NCI-H524 (cell line): ENCODE measurements at regions not wholly inside any gene's neighbourhood (a gene's known extent, or its start where the extent isn't known, plus 50 kb on each side); places are given as distances from the start of the nearest gene placed in this dataset.
"Not testable (repeated sequence)": the region's sequence is repeated elsewhere in the genome, so short reads cannot be mapped to it uniquely, and the experiment has no call there.

Experiments used
- DNase-seq, 2 experiments: peaks; one replicate each; lab custom pipeline; 2025; lab: John Stamatoyannopoulos, UW

DNA sequence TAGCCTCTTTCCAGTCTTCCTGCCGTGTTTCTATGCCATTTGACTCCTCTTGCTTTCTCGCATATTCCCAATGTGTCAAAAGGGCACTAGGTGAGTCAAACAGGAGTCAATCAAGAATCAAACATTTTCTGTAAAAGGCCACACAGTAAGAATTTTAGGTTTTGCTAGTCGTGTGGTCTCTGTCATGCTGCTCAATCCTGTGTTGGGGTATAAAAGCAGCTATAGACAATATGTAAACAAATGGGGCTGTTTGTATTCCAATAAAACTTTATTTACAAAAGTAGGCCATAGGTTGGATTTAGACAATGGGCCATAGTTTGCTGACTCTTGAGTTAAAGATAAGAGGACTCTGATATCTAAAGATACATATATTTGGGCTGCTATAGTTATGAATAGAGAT is 235.4 kb upstream of the BTBD3 start:
- no peak for DNase-seq

DNA sequence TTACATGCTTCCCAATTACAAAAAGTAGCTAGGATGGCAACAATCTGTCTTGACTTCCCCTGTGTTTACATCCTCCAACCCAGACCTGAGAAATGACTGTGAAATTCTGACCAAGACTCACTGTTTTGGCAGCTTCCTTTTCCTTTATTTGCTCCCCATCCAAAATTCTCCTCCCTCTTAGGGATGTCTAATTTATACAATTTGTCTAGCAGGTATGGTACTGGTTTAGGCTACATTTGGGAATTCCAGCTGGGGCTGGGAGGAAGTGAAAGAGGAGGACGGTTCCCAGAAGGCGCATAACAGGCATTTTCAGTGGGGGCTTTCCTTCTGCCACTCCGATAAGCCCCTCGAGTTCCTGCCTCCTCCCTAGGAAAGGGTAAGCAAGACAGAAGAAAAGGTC is 231.5 kb upstream of the BTBD3 start:
- DNase-seq = no peak

DNA sequence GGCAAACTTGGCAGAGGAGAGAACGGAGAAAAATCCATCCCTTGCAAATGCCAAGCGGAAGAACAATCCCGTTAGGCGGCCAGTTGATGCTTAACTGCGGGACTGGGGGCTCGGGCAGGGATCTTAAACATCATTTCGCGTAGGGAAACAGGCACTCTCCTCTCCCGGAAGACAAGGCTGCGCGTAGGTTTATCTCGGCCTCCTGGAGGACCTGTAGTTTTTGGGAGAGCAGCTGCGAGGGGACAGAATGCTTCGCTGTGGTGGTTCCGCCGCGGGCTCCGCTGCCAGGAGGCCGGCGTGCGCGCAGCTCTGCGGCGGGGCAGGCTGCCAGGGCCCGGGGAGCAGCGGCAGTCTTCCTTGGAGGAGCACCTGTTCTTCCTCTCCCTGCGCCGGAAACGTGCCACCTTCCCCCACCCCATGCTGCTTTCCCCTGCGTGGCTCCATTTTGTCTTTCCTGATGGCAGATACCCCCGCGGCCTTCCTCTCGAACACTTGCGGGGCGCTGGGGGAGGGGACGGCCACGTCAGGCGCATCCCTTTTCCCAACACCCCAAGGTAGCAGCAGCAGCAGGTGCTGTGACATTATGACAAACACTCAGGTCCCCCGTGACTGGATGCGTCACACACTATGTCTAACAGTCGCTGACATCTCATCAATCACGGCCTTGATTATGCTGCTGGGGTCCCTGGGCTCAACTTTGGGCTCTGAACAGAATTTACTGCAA is 230.7 kb upstream of the BTBD3 start:
- DNase-seq = no peak

DNA sequence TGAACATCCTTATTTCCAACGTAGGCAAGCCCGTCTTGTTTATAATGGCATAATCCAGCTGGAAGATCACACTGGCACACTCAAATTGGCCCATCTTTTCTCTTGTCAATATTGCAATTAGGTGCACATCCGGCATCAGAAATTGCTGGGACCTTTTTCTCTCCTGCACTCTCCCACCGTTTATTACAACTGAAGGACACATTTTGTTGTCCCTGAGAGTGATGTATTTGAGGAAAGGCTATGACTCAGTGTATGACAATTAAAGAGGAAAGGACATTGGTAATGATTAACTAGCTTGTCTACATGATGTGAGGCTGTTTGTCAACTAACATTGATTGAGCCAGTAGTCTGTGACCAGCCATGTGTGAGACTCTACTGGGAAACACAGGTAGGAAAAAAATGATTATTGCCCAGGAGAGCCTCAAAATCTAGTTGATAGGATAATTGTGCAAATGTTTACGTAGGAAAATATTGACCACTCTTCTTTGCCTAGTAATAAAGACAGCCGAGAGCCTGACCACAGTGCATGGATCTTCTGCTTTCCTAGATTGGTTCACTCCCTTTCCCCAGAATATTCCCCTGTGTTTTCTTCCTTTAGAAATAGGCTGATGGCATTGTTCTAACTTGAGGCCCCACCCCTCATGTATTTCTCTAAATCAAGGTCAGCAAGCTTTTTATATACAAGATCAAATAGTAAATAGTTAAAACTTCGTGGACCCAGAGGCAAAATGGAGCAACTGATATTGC is 230.0 kb upstream of the BTBD3 start:
- DNase-seq = no peak

DNA sequence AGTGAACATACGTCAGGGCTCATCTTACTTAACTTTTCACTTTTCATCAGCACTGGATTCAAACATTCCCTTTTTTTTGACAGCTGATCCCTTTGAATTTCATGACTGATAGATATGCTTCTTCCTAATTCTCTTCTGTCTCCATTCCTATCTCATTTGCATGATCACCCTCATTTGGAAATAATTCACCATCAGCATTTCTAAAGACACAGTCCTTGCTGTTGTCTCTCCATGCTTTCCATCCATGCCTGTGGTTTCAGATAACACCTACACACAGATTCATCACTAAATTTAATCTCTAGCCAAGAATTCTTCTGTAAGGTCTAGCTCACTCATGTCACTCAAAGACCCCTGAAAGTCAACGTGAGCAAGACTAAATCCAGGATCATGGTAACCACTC is 228.4 kb upstream of the BTBD3 start:
- DNase-seq = no peak

DNA sequence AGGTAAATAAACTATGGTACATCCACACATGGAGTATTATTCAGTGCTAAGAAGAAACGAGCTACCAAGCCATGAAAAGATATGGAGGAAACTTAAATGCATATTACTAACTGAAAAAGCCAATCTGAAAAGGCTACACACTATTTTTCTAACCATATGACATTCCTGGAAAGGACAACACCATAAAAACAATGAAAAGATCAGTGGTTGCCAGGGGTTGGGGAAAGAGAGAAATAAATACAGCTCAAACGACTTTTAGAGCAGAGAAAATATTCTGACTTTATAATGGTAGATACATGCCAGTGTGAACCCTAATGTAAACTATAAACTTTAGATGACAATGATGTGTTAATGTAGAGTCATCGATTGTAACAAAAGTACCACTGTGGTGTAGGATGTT is 225.9 kb upstream of the BTBD3 start:
- no peak for DNase-seq

DNA sequence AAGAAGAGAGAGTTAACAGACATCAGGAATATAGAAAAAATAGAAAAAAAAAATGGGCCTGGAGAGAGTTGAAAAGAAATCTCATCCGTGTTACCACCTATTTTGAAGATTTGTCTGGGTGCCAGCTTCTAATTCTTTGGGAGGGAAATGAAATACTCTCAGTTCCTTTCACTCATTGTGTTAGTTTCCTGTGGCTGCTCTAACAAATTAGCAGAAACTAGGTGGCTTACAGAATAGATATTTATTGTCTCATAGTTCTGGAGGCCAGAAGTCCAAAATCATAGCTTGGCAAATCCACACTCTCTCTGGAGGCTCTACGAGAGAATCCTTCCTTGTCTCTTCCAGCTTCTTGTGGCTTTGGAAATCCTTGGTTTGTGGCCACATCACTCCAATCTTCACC is 225.1 kb upstream of the BTBD3 start:
- no peak for DNase-seq

DNA sequence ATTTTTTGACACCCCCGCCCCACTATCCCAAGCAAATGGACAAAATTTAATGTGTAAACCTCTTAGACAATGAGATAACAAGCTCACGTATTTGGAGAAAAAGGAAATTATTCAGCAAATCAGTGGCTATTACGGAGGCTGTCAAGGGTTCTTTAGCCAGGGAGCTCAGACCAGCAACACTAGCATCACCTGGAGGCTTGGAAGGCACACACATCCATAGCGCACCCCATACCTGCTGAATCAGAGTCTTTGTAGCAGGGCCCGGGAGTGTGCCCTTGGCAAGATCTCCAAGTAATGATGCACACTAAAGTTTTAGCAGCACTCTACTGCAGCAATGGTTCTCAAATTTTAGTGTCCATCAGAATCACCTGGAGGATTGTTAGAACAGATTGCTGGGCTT is 223.2 kb upstream of the BTBD3 start:
- no peak for DNase-seq

DNA sequence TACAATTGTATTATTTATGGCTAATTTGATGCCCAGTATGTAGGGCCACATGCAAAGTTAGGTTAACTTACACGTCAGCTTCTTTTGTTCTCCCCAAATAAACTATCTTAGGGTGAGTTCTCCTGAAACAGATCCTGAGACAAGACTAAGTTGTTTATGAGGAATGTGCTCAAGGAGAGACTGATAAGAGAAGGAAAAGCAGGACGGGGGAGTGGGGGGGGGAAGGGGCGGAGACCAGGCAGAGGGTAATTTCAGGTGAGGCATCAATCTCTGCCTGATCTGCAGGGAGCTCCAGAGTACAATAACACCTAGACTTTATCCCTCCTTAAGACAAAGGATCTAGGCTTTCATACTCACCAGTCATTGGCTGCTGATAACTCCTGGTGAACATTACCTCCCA is 220.6 kb upstream of the BTBD3 start:
- DNase-seq = no peak

DNA sequence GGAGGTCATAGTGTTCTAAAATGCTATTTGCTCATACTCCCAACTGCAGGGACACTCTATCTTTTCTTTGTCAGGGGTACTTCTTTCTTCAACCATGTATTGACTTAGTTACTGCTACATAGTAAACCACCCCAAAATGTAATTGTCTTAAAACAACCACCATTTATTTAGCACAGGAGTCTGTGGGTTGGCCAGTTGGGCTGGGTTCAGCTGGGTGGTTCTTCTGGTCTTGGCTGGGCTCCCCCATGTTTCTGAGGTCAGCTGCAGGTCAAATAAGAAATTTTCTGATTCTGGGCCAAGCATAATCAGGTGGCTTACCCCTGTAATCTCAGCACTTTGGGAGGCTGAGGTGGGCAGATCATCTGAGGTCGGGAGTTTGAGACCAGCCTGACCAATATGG is 220.0 kb upstream of the BTBD3 start:
- no peak for DNase-seq

DNA sequence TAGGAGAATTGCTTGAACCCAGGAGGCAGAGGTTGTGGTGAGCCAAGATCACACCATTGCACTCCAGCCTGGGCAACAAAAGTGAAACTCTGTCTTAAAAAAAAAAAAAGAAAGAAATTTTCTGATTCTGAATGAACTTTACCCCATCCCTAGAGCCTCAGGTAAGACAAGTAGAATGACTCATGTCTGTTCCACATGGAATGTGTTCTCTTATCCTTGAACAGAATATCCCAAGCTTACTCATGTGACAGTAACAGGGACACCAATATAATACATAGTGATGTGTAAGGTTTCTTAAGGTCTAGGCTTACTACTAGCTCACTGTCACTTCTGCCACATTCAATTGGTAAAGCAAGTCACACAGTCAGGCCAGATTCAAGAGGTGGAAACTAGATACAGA is 219.6 kb upstream of the BTBD3 start:
- DNase-seq = no peak

DNA sequence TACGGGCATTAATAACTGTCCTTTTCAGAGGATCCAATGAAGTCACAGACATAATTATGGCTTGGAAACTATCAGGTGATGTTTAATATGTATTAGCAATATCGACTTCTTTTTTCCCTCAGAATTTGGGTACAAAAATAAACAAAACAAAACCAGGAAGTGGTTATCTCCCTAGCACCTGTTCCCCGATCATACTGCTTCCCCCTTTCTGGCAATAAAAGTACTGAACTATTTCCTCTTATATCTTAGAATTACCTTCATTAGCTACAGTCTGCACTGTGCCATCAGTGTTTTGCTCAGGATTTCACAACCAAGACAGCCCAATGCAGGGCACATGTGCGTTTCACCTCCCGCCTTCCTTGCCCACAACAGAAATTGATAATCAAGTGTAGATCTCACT is 216.9 kb upstream of the BTBD3 start:
- DNase-seq = no peak

DNA sequence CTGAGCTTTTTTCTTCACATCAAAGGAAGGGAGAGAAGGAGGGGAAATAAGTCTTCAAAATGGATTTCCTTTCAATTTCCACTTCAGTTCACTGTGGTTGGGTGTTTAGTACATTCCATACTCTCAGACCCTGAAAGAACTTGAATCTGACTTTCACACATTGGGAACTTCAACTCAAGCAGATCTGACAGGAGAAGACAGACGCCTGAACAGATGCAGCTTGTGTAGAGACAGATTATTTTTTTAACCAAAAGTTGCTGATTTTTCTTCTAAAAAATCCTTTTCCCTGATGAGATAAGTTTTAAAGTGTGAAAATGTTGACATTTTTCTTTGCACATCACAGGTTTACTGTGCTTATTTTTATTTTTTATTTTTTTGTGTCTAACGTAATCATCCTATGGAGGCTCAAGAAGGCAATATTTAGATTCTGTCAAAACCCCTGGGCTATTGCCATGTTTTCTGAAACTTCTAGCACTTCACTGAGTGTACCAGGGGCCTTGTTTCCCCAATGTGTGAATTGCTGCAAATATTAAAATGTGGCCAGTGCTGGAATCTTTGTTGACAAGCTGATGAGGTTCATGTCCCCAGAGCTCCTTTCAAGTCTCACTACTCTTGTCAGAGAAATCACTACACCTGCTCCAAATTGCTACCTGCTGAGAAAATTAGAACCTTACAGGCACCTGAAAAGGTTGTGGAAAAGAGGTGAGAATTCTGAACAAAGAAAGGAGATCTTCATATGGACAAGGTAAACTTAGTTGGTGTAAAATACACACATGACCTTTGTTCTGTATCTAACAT is 214.8 kb upstream of the BTBD3 start:
- DNase-seq = no peak

DNA sequence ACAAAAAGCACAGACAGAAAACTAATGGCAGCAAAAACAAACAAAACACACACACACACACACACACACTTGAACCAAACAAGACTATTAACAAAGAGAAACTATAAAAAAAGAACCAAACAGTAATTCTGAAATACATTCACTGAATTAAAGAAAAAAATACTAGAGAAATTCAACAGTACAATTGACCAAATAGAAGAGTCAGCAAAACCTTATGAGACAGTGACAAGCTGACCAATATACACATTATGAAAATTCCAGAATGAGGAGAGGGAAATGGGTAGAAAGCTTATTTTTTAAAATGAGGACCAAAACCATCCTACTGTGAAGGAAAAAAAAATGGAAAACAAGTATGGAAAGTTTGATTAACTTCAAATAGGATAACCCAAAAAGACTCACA is 212.2 kb upstream of the BTBD3 start:
- no peak for DNase-seq

DNA sequence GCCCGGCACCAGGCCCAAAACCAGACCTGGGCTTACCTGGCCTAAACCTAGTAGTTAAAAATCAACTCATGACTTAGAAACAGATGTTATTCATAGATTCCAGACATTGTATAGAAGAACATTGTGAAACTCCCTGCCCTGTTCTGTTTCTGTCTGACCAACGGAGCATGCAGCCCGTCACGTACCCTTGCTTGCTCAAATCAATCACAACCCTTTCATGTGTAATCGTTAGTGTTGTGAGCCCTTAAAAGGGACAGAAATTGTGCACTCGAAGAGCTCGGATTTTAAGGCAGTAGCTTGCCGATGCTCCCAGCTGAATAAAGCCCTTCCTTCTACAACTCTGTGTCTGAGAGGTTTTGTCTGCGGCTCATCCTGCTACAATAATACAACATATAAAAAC is 209.5 kb upstream of the BTBD3 start:
- not testable (repeated sequence) for DNase-seq

DNA sequence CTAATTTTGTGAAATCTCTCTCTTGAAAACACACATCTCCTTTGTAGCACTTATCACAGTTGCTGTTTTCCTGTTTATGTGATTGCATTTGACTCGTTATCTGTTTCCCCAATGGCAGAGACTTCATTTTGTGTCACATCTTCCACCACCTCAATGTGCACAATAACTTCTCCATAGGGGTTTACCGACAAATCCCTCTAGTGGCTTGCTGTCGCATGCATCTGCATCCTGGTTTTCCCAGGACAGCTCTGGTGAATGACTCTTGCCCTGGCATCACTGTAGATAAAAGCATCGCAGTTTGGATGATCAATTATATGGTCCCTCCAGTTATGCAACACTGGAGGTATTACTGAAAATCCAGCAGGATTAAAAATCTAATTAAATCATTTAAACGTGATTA is 206.5 kb upstream of the BTBD3 start:
- DNase-seq = no peak

DNA sequence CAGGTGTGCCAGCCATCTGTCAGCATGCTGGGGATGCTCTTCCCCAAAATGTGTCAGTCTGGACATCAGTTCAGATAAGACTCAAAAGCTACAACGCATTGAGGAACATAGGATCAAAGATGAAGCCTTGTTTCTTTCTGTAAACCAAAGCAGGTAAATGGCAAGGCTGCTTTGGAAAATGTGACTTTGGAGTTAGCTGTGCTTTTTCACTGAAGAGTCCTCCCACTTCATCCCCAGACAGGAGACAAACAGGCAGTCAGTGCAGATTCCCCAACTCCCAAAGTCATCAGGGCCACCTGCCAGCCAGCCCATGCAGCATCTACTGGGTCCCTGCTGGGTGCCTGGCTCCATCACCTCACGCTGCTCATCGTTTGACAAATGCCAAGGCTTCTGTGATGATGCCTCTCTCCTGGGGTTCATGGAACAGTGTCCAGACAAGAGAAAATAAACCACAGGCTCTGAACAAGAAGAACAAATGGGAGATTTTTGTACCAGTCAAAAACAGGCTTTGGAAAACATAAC is 205.0 kb upstream of the BTBD3 start:
- peak in 1 of 2 experiments; percentile 57 for DNase-seq

DNA sequence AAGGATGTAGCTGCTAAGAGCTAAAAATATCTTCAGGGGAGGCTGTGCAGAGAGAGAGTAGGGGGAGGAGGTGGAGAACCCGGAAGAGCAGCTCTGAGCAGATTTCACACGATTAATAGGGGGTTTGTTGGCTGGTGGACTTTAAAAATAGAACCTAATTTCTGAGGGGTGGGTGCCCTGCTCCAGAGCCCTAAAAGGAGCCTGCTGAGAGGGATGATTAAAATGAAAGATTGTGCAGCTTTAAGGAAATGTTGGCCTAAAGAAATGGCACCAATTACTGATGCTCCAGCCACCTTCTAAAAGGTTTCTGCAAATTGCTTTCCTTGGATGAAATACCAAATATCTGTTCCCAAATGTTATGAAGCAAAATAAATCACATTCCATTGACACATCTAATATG is 202.8 kb upstream of the BTBD3 start:
- DNase-seq = no peak

DNA sequence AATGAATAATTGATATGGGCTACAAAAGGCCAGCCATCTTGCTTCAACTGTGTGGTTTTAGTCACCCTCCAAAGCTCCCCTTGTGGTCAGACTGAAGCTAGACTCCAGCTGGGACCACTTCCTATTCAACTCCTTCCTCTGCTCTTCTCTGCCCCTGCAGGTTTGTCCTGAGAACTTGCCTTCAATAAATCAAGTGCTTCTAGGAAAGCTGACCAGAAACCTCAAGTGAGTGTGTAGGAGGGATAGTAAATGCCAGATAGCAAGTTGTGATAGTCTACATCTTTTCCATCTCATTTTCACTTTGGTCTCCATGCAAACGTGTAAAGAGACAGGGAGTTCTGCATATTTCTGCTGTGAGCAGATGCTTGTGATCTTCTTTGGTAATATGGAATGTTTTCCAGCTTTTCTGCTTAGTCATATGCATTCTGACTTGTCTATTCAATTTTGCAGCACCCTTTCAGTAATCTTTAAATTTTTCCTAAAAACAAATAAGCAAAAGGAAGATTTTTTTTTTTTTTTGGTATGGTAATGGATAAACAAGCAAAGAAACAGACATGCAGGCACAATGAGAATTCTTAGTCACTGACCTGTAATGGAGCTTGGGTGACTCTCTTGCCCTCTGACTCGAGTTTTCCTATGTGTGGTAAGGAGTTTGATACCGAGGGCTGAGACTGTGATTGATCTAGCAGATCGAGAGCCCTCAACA is 201.3 kb upstream of the BTBD3 start:
- peak; percentile 16 to 67 for DNase-seq

DNA sequence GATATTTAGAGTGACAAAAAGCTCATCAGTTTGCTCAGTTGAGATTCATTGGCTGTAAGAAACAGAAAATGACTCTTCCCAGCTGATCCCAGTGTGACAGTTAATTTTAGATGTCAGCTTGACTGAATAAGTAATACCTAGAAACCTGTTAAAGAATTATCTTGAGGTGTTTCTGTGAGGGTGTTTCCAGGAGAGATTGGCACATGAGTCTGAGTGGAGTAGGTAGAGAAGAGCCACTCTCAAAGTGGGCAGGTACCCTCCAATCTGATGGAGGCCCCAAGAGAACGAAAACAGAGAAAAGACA is 200.8 kb upstream of the BTBD3 start:
- DNase-seq = no peak

DNA sequence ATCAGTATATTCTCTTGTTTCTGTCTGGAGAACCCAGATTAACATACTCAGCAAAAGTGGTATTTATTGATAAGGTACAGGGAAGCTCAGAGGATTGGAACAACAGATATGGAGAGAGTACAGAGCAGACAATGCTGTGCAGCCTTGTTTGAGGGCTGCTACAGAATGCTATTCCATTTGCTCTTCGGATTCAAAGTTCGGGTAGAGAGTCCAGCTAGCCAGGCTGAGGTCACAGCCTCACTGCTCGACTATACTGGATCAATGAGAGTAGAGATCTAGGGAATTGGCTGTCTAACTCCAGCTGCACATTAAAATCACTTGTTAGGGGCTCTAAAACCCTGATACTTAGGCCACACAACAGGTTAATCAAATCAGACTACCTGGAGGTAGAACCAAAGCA is 200.1 kb upstream of the BTBD3 start:
- DNase-seq = no peak

DNA sequence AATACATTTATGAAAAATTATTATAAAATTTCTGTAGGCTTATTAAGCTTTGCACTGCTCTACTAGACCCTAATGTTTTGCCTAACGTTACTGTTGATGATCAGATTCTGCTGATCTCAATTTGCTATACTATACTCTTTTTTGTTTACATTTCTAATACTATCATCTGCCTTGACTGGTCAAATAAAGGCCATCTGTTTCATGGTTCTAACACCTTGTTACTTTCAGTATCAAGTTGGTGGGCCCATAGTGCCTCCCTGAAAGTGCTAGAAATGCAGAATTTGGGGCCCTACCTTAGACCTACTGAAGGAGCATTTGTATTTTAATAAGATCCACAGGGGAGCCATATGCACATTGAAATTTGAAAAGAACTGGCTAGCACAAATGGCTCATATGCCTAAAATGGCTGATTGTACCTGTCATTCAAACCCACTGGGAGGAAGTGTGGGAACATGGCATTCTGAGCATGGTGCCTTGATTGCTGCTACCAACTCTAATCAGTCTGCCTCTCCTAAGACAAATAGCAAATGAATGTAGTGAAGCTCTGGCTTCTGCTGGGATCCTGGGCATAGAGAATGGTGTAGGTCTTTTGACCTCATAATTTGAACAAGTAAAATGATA is 199.1 kb upstream of the BTBD3 start:
- DNase-seq = no peak
